ENCODE measurements at regions not wholly inside any gene's neighbourhood (a gene's known extent, or its start where the extent isn't known, plus 50 kb on each side); places are given as distances from the start of the nearest gene placed in this dataset.

DNA sequence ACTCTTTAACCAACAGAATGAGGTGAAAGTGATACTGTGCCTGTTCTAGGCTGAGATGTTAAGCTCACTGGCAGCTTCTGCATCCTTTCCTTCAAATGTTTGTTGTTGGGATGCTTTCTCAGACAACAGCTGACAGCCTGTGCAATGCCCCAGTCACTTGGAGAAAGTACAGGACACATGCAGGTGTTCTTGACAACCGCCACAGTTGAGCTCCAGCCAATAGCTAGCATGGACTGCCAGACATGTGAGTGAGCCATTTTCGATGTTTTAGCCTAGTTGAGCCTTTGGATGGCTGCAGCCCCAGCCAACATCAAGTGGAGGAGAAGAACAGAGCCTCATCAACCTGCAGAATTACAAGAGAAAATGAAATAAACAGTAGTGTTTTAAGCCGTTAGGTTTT, 94.1 kb upstream of the PPP3CA start:
- TF ChIP-seq, protein P1, sequence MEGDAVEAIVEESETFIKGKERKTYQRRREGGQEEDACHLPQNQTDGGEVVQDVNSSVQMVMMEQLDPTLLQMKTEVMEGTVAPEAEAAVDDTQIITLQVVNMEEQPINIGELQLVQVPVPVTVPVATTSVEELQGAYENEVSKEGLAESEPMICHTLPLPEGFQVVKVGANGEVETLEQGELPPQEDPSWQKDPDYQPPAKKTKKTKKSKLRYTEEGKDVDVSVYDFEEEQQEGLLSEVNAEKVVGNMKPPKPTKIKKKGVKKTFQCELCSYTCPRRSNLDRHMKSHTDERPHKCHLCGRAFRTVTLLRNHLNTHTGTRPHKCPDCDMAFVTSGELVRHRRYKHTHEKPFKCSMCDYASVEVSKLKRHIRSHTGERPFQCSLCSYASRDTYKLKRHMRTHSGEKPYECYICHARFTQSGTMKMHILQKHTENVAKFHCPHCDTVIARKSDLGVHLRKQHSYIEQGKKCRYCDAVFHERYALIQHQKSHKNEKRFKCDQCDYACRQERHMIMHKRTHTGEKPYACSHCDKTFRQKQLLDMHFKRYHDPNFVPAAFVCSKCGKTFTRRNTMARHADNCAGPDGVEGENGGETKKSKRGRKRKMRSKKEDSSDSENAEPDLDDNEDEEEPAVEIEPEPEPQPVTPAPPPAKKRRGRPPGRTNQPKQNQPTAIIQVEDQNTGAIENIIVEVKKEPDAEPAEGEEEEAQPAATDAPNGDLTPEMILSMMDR (IDR thresholded peaks at IDR 0.05) = no peak
- no peak for TF ChIP-seq EZH2phosphoT487 (IDR thresholded peaks at IDR 0.05)
